ENCODE measurements at regions not wholly inside any gene's neighbourhood (a gene's known extent, or its start where the extent isn't known, plus 50 kb on each side); places are given as distances from the start of the nearest gene placed in this dataset.

GRCh38 chr12:60693019-60693626 lies 1097.3 kb downstream of the SLC16A7 start:
- Histone ChIP-seq H3K4me2 (ENCODE audit: extremely low read depth, insufficient read depth, low read length) (no peak overlapping the region), H2AFZ (ENCODE audit: low read length) (no peak overlapping the region), H3K9ac (ENCODE audit: insufficient read depth, low read length) (no peak overlapping the region), H3K4me1 (ENCODE audit: control insufficient read depth, extremely low read depth, insufficient read depth, low read length) (no peaks in the 10 kb centered on the region), H3K36me3 (ENCODE audit: control insufficient read depth, insufficient read depth, low read length) (no peaks in the 10 kb centered on the region), H3K4me3 (replicated peaks in 1 of 4; ENCODE audit: control extremely low read depth in 1 of 4, insufficient read depth in 1 of 4, low read depth in 3 of 4, low read length in 4 of 4) (no peak overlapping the region), H3K79me2 (ENCODE audit: control insufficient read depth, insufficient read depth, low read length) (no peaks in the 10 kb centered on the region), H4K20me1 (ENCODE audit: control insufficient read depth, extremely low read depth, insufficient read depth, low read length) (no peaks in the 10 kb centered on the region), H3K9me3 (ENCODE audit: control insufficient read depth, insufficient read depth, low read depth, low read length) (no peaks in the 10 kb centered on the region), H3K27me3 (ENCODE audit: control insufficient read depth, insufficient read depth, low read length) (no peaks in the 10 kb centered on the region), H3K27ac (ENCODE audit: insufficient read depth, low read length) (no peak overlapping the region)
- TF ChIP-seq CTCF (conservative IDR thresholded peaks at IDR 0.05 in 1 of 2, IDR thresholded peaks at IDR 0.05 in 1 of 2; ENCODE audit: low read depth in 1 of 2, low read length in 2 of 2) (no peak), EZH2 (IDR thresholded peaks at IDR 0.05; ENCODE audit: low read length, missing control alignments) (no peak)
- peak in 1 of 2 donors; percentile 6 for DNase-seq (ENCODE audit: low read depth in 2 of 2)

- Histone ChIP-seq H3K9me3 (ENCODE audit: control insufficient read depth, insufficient read depth, low read depth, low read length) (no peaks in the 10 kb centered on the region), H3K4me1 (ENCODE audit: control insufficient read depth, extremely low read depth, insufficient read depth, low read length) (no peaks in the 10 kb centered on the region), H3K79me2 (ENCODE audit: control insufficient read depth, insufficient read depth, low read length) (no peaks in the 10 kb centered on the region), H2AFZ (ENCODE audit: low read length) (no peak overlapping the region), H3K4me2 (ENCODE audit: extremely low read depth, insufficient read depth, low read length) (no peak overlapping the region), H3K27me3 (ENCODE audit: control insufficient read depth, insufficient read depth, low read length) (no peaks in the 10 kb centered on the region), H3K9ac (ENCODE audit: insufficient read depth, low read length) (no peak overlapping the region), H3K27ac (ENCODE audit: insufficient read depth, low read length) (no peak overlapping the region), H3K4me3 (replicated peaks in 1 of 4; ENCODE audit: control extremely low read depth in 1 of 4, insufficient read depth in 1 of 4, low read depth in 3 of 4, low read length in 4 of 4) (no peak overlapping the region), H3K36me3 (ENCODE audit: control insufficient read depth, insufficient read depth, low read length) (no peaks in the 10 kb centered on the region), H4K20me1 (ENCODE audit: control insufficient read depth, extremely low read depth, insufficient read depth, low read length) (no peaks in the 10 kb centered on the region)
- TF ChIP-seq EZH2 (IDR thresholded peaks at IDR 0.05; ENCODE audit: low read length, missing control alignments) (no peak), CTCF (conservative IDR thresholded peaks at IDR 0.05 in 1 of 2, IDR thresholded peaks at IDR 0.05 in 1 of 2; ENCODE audit: low read depth in 1 of 2, low read length in 2 of 2) (no peak)
- no peak for DNase-seq (ENCODE audit: low read depth in 2 of 2)
Measured at GRCh38 chr12:60704171-60704914, 1108.5 kb downstream of the SLC16A7 start.

- H4K20me1 ChIP-seq (ENCODE audit: control insufficient read depth, extremely low read depth, insufficient read depth, low read length) = no peaks in the 10 kb centered on the region
- H3K9ac ChIP-seq (ENCODE audit: insufficient read depth, low read length) = no peak overlapping the region
- no peak for DNase-seq (ENCODE audit: low read depth in 2 of 2)
- H3K79me2 ChIP-seq (ENCODE audit: control insufficient read depth, insufficient read depth, low read length) = no peaks in the 10 kb centered on the region
- no peaks in the 10 kb centered on the region for H3K27me3 ChIP-seq (ENCODE audit: control insufficient read depth, insufficient read depth, low read length)
- H3K4me3 ChIP-seq (replicated peaks in 1 of 4; ENCODE audit: control extremely low read depth in 1 of 4, insufficient read depth in 1 of 4, low read depth in 3 of 4, low read length in 4 of 4) = no peak overlapping the region
- H2AFZ ChIP-seq (ENCODE audit: low read length) = no peak overlapping the region
- no peak overlapping the region for H3K27ac ChIP-seq (ENCODE audit: insufficient read depth, low read length)
- TF ChIP-seq CTCF (conservative IDR thresholded peaks at IDR 0.05 in 1 of 2, IDR thresholded peaks at IDR 0.05 in 1 of 2; ENCODE audit: low read depth in 1 of 2, low read length in 2 of 2) = no peak
- TF ChIP-seq EZH2 (IDR thresholded peaks at IDR 0.05; ENCODE audit: low read length, missing control alignments) = no peak
- H3K4me1 ChIP-seq (ENCODE audit: control insufficient read depth, extremely low read depth, insufficient read depth, low read length) = no peaks in the 10 kb centered on the region
- no peaks in the 10 kb centered on the region for H3K36me3 ChIP-seq (ENCODE audit: control insufficient read depth, insufficient read depth, low read length)
- no peaks in the 10 kb centered on the region for H3K9me3 ChIP-seq (ENCODE audit: control insufficient read depth, insufficient read depth, low read depth, low read length)
- H3K4me2 ChIP-seq (ENCODE audit: extremely low read depth, insufficient read depth, low read length) = no peak overlapping the region
Measured at GRCh38 chr12:60710246-60710645, 1114.4 kb downstream of the SLC16A7 start.

Measured in fibroblast of lung (primary cell).